IMR-90 (cell line): ENCODE measurements at regions not wholly inside any gene's neighbourhood (a gene's known extent, or its start where the extent isn't known, plus 50 kb on each side); places are given as distances from the start of the nearest gene placed in this dataset.

Experiments
- ATAC-seq: fragments of 200-7000 bp; cut with Tn5 transposase; 2 replicates; pipeline ENCODE4 v1.9.1; 2020; ENCODE audit warnings: low read depth, mild to moderate bottlenecking, moderate library complexity
- BruUV-seq: library from RNA; stranded (reverse); fragments of 400-500 nt; replicated peaks from 2 replicates; lab custom pipeline; 2021; lab: Mats Ljungman, UMichigan
- CTCF ChIA-PET: fragments of 300-600 bp; formaldehyde crosslinking; extraction: SDS; loops from one replicate; lab custom pipeline; 2021; ENCODE audit warnings: antibody characterized with exemption; lab: Yijun Ruan, JAX
- POLR2A ChIA-PET: fragments of 300-600 bp; sonication (Branson Sonifier 250); formaldehyde crosslinking; loops from one replicate; lab custom pipeline; 2022; ENCODE audit warnings: antibody characterized with exemption; ENCODE audit not compliant: unreplicated experiment; lab: Charles Lee
- DNase-seq: peaks from one replicate; pipeline ENCODE4 v3.0.0; 2013
- H2AFZ ChIP-seq: replicated peaks from 2 replicates; pipeline ENCODE3; 2013; ENCODE audit warnings: low read length, mild to moderate bottlenecking; ENCODE audit not compliant: poor library complexity
- H2AK5ac ChIP-seq: 2 replicates; pipeline ENCODE4 v1.6.1; 2013; ENCODE audit warnings: low read depth, low read length, inconsistent platforms
- H2AK9ac ChIP-seq: replicated peaks from 2 replicates; pipeline ENCODE3; 2013; ENCODE audit warnings: mild to moderate bottlenecking, low read depth, low read length, moderate library complexity; ENCODE audit not compliant: poor library complexity
- H2BK120ac ChIP-seq: 2 replicates; pipeline ENCODE4 v1.6.1; 2013; ENCODE audit warnings: low read depth, low read length, inconsistent platforms
- H2BK15ac ChIP-seq: 3 replicates; pipeline ENCODE4 v1.6.1; 2013; ENCODE audit warnings: low read depth, low read length, inconsistent platforms
- H2BK20ac ChIP-seq: 2 replicates; pipeline ENCODE4 v1.6.1; 2013; ENCODE audit warnings: low read depth, mild to moderate bottlenecking, inconsistent platforms, low read length, moderate library complexity
- H2BK5ac ChIP-seq: 2 replicates; pipeline ENCODE4 v1.6.1; 2013; ENCODE audit warnings: mild to moderate bottlenecking, low read depth, low read length, inconsistent platforms; ENCODE audit not compliant: poor library complexity, severe bottlenecking
- H3K14ac ChIP-seq: replicated peaks from 2 replicates; pipeline ENCODE4 v1.6.1; 2013; ENCODE audit warnings: low read depth, low read length, inconsistent platforms
- H3K18ac ChIP-seq: 2 replicates; pipeline ENCODE4 v1.6.1; 2013; ENCODE audit warnings: low read depth, low read length, control low read depth
- H3K23ac ChIP-seq: 2 replicates; pipeline ENCODE4 v1.6.1; 2013; ENCODE audit warnings: low read depth, low read length, inconsistent platforms
- H3K27ac ChIP-seq: 2 replicates; pipeline ENCODE4 v1.5.1; 2013; ENCODE audit warnings: mild to moderate bottlenecking, control low read depth, low read length; ENCODE audit not compliant: insufficient read depth
- H3K27me3 ChIP-seq: 2 replicates; pipeline ENCODE4 v1.6.1; 2013; ENCODE audit warnings: low read length; ENCODE audit not compliant: control insufficient read depth, insufficient read depth
- H3K36me3 ChIP-seq: 2 replicates; pipeline ENCODE4 v1.6.1; 2013; ENCODE audit warnings: low read length, mixed read lengths; ENCODE audit not compliant: control insufficient read depth, insufficient read depth
- H3K4ac ChIP-seq: 2 replicates; pipeline ENCODE4 v1.6.1; 2013; ENCODE audit warnings: low read depth, low read length, inconsistent platforms
- H3K4me1 ChIP-seq: 2 replicates; pipeline ENCODE4 v1.6.1; 2013; ENCODE audit warnings: low read length, mixed read lengths; ENCODE audit not compliant: control insufficient read depth, insufficient read depth
- H3K4me2 ChIP-seq: 2 replicates; pipeline ENCODE4 v1.6.1; 2013; ENCODE audit warnings: low read depth, mild to moderate bottlenecking, control low read depth, low read length, moderate library complexity
- H3K4me3 ChIP-seq: 2 replicates; pipeline ENCODE4 v1.5.1; 2013; ENCODE audit warnings: low read depth, mild to moderate bottlenecking, control low read depth, low read length, moderate library complexity; ENCODE audit not compliant: insufficient read depth
- H3K56ac ChIP-seq: 2 replicates; pipeline ENCODE4 v1.6.1; 2013; ENCODE audit warnings: low read length, inconsistent platforms; ENCODE audit not compliant: insufficient read depth; ENCODE audit errors: extremely low read depth
- H3K79me1 ChIP-seq, 2 experiments: 2 replicates each; pipeline ENCODE4 v1.6.1; 2013; ENCODE audit warnings: low read length in 2 of 2, inconsistent platforms in 1 of 2, low read depth in 1 of 2
- H3K9ac ChIP-seq: 2 replicates; pipeline ENCODE4 v1.6.1; 2013; ENCODE audit warnings: low read depth, low read length, control low read depth
- H3K9me1 ChIP-seq: 2 replicates; pipeline ENCODE4 v1.6.1; 2013; ENCODE audit warnings: low read length, inconsistent platforms; ENCODE audit not compliant: insufficient read depth
- H3K9me3 ChIP-seq: 2 replicates; pipeline ENCODE4 v1.6.1; 2013; ENCODE audit warnings: low read length; ENCODE audit not compliant: control insufficient read depth, insufficient read depth
- H4K20me1 ChIP-seq: 2 replicates; pipeline ENCODE4 v1.6.1; 2013; ENCODE audit warnings: low read length, inconsistent platforms; ENCODE audit not compliant: insufficient read depth
- H4K5ac ChIP-seq: 2 replicates; pipeline ENCODE4 v1.6.1; 2013; ENCODE audit warnings: mild to moderate bottlenecking, low read depth, low read length, control low read depth
- H4K8ac ChIP-seq, 2 experiments: 2 replicates each; pipeline ENCODE4 v1.6.1; 2013; ENCODE audit warnings: low read depth in 2 of 2, low read length in 2 of 2, control low read depth in 1 of 2, inconsistent platforms in 1 of 2
- H4K91ac ChIP-seq: 2 replicates; pipeline ENCODE4 v1.6.1; 2013; ENCODE audit warnings: low read depth, low read length, inconsistent platforms; ENCODE audit not compliant: insufficient read depth
- BHLHE40 ChIP-seq: fragments of 150-350 bp; IDR thresholded peaks from 2 replicates; pipeline ENCODE4 v1.6.1; 2016; ENCODE audit warnings: mild to moderate bottlenecking, low read depth, low read length
- CEBPB ChIP-seq: IDR thresholded peaks from 2 replicates; pipeline ENCODE4 v1.6.1; 2012; ENCODE audit warnings: low read depth, low read length, improper control_type of control experiment
- CHD1 ChIP-seq: IDR thresholded peaks from 2 replicates; pipeline ENCODE4 v1.6.1; 2012; ENCODE audit warnings: low read depth, low read length, improper control_type of control experiment
- CTCF ChIP-seq: conservative IDR thresholded peaks from 2 replicates; pipeline ENCODE4 v1.5.1; 2012; ENCODE audit warnings: mild to moderate bottlenecking, low read depth, low read length, improper control_type of control experiment
- FOS ChIP-seq: fragments of 150-350 bp; IDR thresholded peaks from 2 replicates; pipeline ENCODE4 v1.6.1; 2016; ENCODE audit warnings: low read depth, low read length
- MAFK ChIP-seq: IDR thresholded peaks from 2 replicates; pipeline ENCODE4 v1.6.1; 2012; ENCODE audit warnings: low read depth, low read length, improper control_type of control experiment
- MAZ ChIP-seq: IDR thresholded peaks from 2 replicates; pipeline ENCODE4 v1.6.1; 2012; ENCODE audit warnings: low read depth, mild to moderate bottlenecking, low read length, improper control_type of control experiment, moderate library complexity, borderline replicate concordance
- MXI1 ChIP-seq: IDR thresholded peaks from 2 replicates; pipeline ENCODE4 v1.6.1; 2012; ENCODE audit warnings: low read depth, mild to moderate bottlenecking, low read length, moderate library complexity, borderline replicate concordance
- NFE2L2 ChIP-seq: fragments of 150-350 bp; IDR thresholded peaks from 2 replicates; pipeline ENCODE4 v1.6.1; 2016; ENCODE audit warnings: low read depth, mild to moderate bottlenecking, low read length
- POLR2A ChIP-seq: IDR thresholded peaks from 2 replicates; pipeline ENCODE4 v1.6.1; 2012; ENCODE audit warnings: mild to moderate bottlenecking, low read depth, low read length
- RAD21 ChIP-seq: IDR thresholded peaks from 2 replicates; pipeline ENCODE4 v1.6.1; 2012; ENCODE audit warnings: low read length, improper control_type of control experiment
- RCOR1 ChIP-seq: IDR thresholded peaks from 2 replicates; pipeline ENCODE4 v1.6.1; 2012; ENCODE audit warnings: mild to moderate bottlenecking, low read length, improper control_type of control experiment; ENCODE audit not compliant: insufficient replicate concordance
- RFX5 ChIP-seq: IDR thresholded peaks from 2 replicates; pipeline ENCODE4 v1.8.0; 2012; ENCODE audit warnings: low read depth, mild to moderate bottlenecking, low read length, moderate library complexity
- SMC3 ChIP-seq: fragments of 150-350 bp; IDR thresholded peaks from 2 replicates; pipeline ENCODE4 v1.6.1; 2016; ENCODE audit warnings: low read depth, mild to moderate bottlenecking, antibody characterized with exemption, low read length, moderate library complexity
- USF2 ChIP-seq: fragments of 150-350 bp; IDR thresholded peaks from 2 replicates; pipeline ENCODE4 v1.6.1; 2017; ENCODE audit warnings: mild to moderate bottlenecking, antibody characterized with exemption, low read length, low read depth
- dilution Hi-C: fragments of 300-500 bp; cut with HindIII; formaldehyde crosslinking; loops from one replicate; pipeline ENCODE4 v1.14.3; 2018; ENCODE audit warnings: low sequenced_read_pairs; ENCODE audit not compliant: unreplicated experiment
- in situ Hi-C: fragments of 300-500 bp; cut with MboI; formaldehyde crosslinking; loops from 3 replicates; pipeline ENCODE4 v1.14.3; 2019; ENCODE audit warnings: low sequenced_read_pairs, inconsistent platforms, mixed read lengths
- intact Hi-C: fragments of 100-400 bp; cut with micrococcal nuclease; formaldehyde crosslinking; loops from 2 replicates; pipeline ENCODE4 v1.10.0; 2022
- TF ChIP-seq, protein P1 (sequence below): fragments of 150-350 bp; IDR thresholded peaks from 2 replicates; pipeline ENCODE4 v1.6.1; 2016; ENCODE audit warnings: low read depth, mild to moderate bottlenecking, low read length, moderate library complexity, borderline replicate concordance

GRCh38 chr5:58353992-58354391 is 105.9 kb downstream of the PLK2 start:
- H2AK5ac ChIP-seq: no peak overlapping the region
- ChIA-PET POLR2A (no interaction called here), CTCF (no interaction called here)
- H3K79me1 ChIP-seq: no peaks in the 10 kb centered on the region
- no peaks in the 10 kb centered on the region for H4K20me1 ChIP-seq
- H3K9ac ChIP-seq: no peak overlapping the region
- intact Hi-C loops (no loop called here), dilution Hi-C loops (no loop called here), in situ Hi-C loops (no loop called here)
- no peak overlapping the region for H2AFZ ChIP-seq
- H3K4me1 ChIP-seq: no peaks in the 10 kb centered on the region
- no peak for ATAC-seq
- no peak overlapping the region for H4K8ac ChIP-seq
- no peak overlapping the region for H3K23ac ChIP-seq
- H2BK120ac ChIP-seq: no peak overlapping the region
- no peak overlapping the region for H3K27ac ChIP-seq
- no peak overlapping the region for H3K4me3 ChIP-seq
- DNase-seq: no peak
- no peak overlapping the region for H3K4ac ChIP-seq
- H4K91ac ChIP-seq: no peak overlapping the region
- H2BK5ac ChIP-seq: no peak overlapping the region
- no peak overlapping the region for H3K4me2 ChIP-seq
- no peak overlapping the region for H4K5ac ChIP-seq
- H3K27me3 ChIP-seq: no peaks in the 10 kb centered on the region
- TF ChIP-seq CHD1: no peak
- no peak for TF ChIP-seq FOS
- TF ChIP-seq, protein P1, sequence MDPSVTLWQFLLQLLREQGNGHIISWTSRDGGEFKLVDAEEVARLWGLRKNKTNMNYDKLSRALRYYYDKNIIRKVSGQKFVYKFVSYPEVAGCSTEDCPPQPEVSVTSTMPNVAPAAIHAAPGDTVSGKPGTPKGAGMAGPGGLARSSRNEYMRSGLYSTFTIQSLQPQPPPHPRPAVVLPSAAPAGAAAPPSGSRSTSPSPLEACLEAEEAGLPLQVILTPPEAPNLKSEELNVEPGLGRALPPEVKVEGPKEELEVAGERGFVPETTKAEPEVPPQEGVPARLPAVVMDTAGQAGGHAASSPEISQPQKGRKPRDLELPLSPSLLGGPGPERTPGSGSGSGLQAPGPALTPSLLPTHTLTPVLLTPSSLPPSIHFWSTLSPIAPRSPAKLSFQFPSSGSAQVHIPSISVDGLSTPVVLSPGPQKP: no peak
- no peak for TF ChIP-seq POLR2A
- no peak for TF ChIP-seq RFX5
- TF ChIP-seq SMC3: no peak
- TF ChIP-seq MAZ: no peak
- no peak for TF ChIP-seq USF2
- TF ChIP-seq CEBPB: no peak
- no peak for TF ChIP-seq CTCF
- TF ChIP-seq NFE2L2: no peak
- TF ChIP-seq BHLHE40: no peak
- TF ChIP-seq MXI1: no peak
- no peak for TF ChIP-seq RAD21
- no peak for TF ChIP-seq RCOR1
- no peak for TF ChIP-seq MAFK
- H3K9me1 ChIP-seq: no peaks in the 10 kb centered on the region
- H3K14ac ChIP-seq: no peak overlapping the region
- H3K9me3 ChIP-seq: no peaks in the 10 kb centered on the region
- H2BK20ac ChIP-seq: no peak overlapping the region
- H3K56ac ChIP-seq: no peak overlapping the region
- no peak overlapping the region for H3K18ac ChIP-seq
- no TSS peak for BruUV-seq
- no peaks in the 10 kb centered on the region for H3K36me3 ChIP-seq
- no peak overlapping the region for H2BK15ac ChIP-seq
- no peak overlapping the region for H2AK9ac ChIP-seq
